ENCODE measurements at regions not wholly inside any gene's neighbourhood (a gene's known extent, or its start where the extent isn't known, plus 50 kb on each side); places are given as distances from the start of the nearest gene placed in this dataset.

- TF ChIP-seq CTCF (conservative IDR thresholded peaks at IDR 0.05; ENCODE audit: low read depth, low read length) (no peak), RAD21 (IDR thresholded peaks at IDR 0.05; ENCODE audit: low read length) (no peak), RFX5 (IDR thresholded peaks at IDR 0.05; ENCODE audit: low read depth, low read length) (no peak), CEBPB (IDR thresholded peaks at IDR 0.05; ENCODE audit: low read depth, low read length) (no peak), POLR2A (IDR thresholded peaks at IDR 0.05; ENCODE audit: low read depth, low read length) (no peak), SMC3 (IDR thresholded peaks at IDR 0.05; ENCODE audit: low read depth, low read length) (no peak), BHLHE40 (IDR thresholded peaks at IDR 0.05; ENCODE audit: low read depth, low read length) (no peak)
These were observed 59.2 kb upstream of the USP47 start for GRCh38 chr11:11782532-11783110.

Data from IMR-90 (cell line).